ENCODE measurements at regions not wholly inside any gene's neighbourhood (a gene's known extent, or its start where the extent isn't known, plus 50 kb on each side); places are given as distances from the start of the nearest gene placed in this dataset.

GRCh38 chr7:41910940-41911600 is 208.2 kb upstream of the INHBA start:
- Histone ChIP-seq H2AFZ (ENCODE audit: low read length) (no peak overlapping the region), H3K9me3 (ENCODE audit: control insufficient read depth, insufficient read depth, low read depth, low read length) (no peaks in the 10 kb centered on the region), H3K27me3 (ENCODE audit: control insufficient read depth, insufficient read depth, low read length) (no peaks in the 10 kb centered on the region), H3K9ac (ENCODE audit: insufficient read depth, low read length) (no peak overlapping the region), H3K4me2 (ENCODE audit: extremely low read depth, insufficient read depth, low read length) (no peak overlapping the region), H3K27ac (ENCODE audit: insufficient read depth, low read length) (peak overlapping the region; percentile 84), H3K4me1 (ENCODE audit: control insufficient read depth, extremely low read depth, insufficient read depth, low read length) (peaks cover 26% of the 10 kb centered on the region), H3K79me2 (ENCODE audit: control insufficient read depth, insufficient read depth, low read length) (no peaks in the 10 kb centered on the region), H4K20me1 (ENCODE audit: control insufficient read depth, extremely low read depth, insufficient read depth, low read length) (no peaks in the 10 kb centered on the region), H3K4me3 (replicated peaks in 1 of 4; ENCODE audit: control extremely low read depth in 1 of 4, insufficient read depth in 1 of 4, low read depth in 3 of 4, low read length in 4 of 4) (no peak overlapping the region), H3K36me3 (ENCODE audit: control insufficient read depth, insufficient read depth, low read length) (no peaks in the 10 kb centered on the region)
- peak in 1 of 2 donors; percentile 56 for DNase-seq (ENCODE audit: low read depth in 2 of 2)
- TF ChIP-seq EZH2 (IDR thresholded peaks at IDR 0.05; ENCODE audit: low read length, missing control alignments) = no peak
- TF ChIP-seq, protein P1, sequence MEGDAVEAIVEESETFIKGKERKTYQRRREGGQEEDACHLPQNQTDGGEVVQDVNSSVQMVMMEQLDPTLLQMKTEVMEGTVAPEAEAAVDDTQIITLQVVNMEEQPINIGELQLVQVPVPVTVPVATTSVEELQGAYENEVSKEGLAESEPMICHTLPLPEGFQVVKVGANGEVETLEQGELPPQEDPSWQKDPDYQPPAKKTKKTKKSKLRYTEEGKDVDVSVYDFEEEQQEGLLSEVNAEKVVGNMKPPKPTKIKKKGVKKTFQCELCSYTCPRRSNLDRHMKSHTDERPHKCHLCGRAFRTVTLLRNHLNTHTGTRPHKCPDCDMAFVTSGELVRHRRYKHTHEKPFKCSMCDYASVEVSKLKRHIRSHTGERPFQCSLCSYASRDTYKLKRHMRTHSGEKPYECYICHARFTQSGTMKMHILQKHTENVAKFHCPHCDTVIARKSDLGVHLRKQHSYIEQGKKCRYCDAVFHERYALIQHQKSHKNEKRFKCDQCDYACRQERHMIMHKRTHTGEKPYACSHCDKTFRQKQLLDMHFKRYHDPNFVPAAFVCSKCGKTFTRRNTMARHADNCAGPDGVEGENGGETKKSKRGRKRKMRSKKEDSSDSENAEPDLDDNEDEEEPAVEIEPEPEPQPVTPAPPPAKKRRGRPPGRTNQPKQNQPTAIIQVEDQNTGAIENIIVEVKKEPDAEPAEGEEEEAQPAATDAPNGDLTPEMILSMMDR (conservative IDR thresholded peaks at IDR 0.05 in 1 of 2, IDR thresholded peaks at IDR 0.05 in 1 of 2; ENCODE audit: low read depth in 1 of 2, low read length in 2 of 2) = no peak

DNA sequence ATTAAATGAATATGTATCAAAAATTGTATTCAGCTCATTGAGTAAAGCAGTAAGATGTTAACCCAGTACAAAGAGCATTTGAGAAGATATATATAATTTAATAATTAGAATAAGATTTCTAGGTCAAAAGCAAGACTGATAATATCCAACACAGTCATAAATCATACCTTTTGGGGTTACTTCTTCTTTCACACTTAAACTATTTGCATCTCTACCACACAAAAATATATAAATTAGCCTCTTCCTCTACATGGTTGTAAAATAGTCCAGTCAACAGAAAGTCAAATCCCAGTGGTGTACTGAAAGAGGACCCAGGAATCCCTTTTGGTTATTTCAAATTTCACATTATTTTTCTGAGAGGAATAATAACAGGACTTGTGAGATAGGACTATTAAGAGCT is 204.6 kb upstream of the INHBA start:
- H3K27me3 ChIP-seq (ENCODE audit: control insufficient read depth, insufficient read depth, low read length) = no peaks in the 10 kb centered on the region
- TF ChIP-seq EZH2 (IDR thresholded peaks at IDR 0.05; ENCODE audit: low read length, missing control alignments) = no peak
- TF ChIP-seq, protein P1 (conservative IDR thresholded peaks at IDR 0.05 in 1 of 2, IDR thresholded peaks at IDR 0.05 in 1 of 2; ENCODE audit: low read depth in 1 of 2, low read length in 2 of 2) = no peak
- H4K20me1 ChIP-seq (ENCODE audit: control insufficient read depth, extremely low read depth, insufficient read depth, low read length) = no peaks in the 10 kb centered on the region
- H3K4me1 ChIP-seq (ENCODE audit: control insufficient read depth, extremely low read depth, insufficient read depth, low read length) = peaks cover 12% of the 10 kb centered on the region
- no peak for DNase-seq (ENCODE audit: low read depth in 2 of 2)
- H3K9ac ChIP-seq (ENCODE audit: insufficient read depth, low read length) = no peak overlapping the region
- no peak overlapping the region for H3K27ac ChIP-seq (ENCODE audit: insufficient read depth, low read length)
- H2AFZ ChIP-seq (ENCODE audit: low read length) = no peak overlapping the region
- H3K79me2 ChIP-seq (ENCODE audit: control insufficient read depth, insufficient read depth, low read length) = no peaks in the 10 kb centered on the region
- no peaks in the 10 kb centered on the region for H3K9me3 ChIP-seq (ENCODE audit: control insufficient read depth, insufficient read depth, low read depth, low read length)
- H3K4me3 ChIP-seq (replicated peaks in 1 of 4; ENCODE audit: control extremely low read depth in 1 of 4, insufficient read depth in 1 of 4, low read depth in 3 of 4, low read length in 4 of 4) = no peak overlapping the region
- H3K36me3 ChIP-seq (ENCODE audit: control insufficient read depth, insufficient read depth, low read length) = no peaks in the 10 kb centered on the region
- H3K4me2 ChIP-seq (ENCODE audit: extremely low read depth, insufficient read depth, low read length) = no peak overlapping the region

GRCh38 chr7:41900532-41900931 is 197.6 kb upstream of the INHBA start:
- TF ChIP-seq, protein P1 (conservative IDR thresholded peaks at IDR 0.05 in 1 of 2, IDR thresholded peaks at IDR 0.05 in 1 of 2; ENCODE audit: low read depth in 1 of 2, low read length in 2 of 2) = no peak
- no peak for TF ChIP-seq EZH2 (IDR thresholded peaks at IDR 0.05; ENCODE audit: low read length, missing control alignments)
- H3K9ac ChIP-seq (ENCODE audit: insufficient read depth, low read length) = no peak overlapping the region

More at GRCh38 chr7:41900532-41900931, 197.6 kb upstream of the INHBA start:
- no peak overlapping the region for H3K4me2 ChIP-seq (ENCODE audit: extremely low read depth, insufficient read depth, low read length)
- no peaks in the 10 kb centered on the region for H3K4me1 ChIP-seq (ENCODE audit: control insufficient read depth, extremely low read depth, insufficient read depth, low read length)
- no peak overlapping the region for H3K4me3 ChIP-seq (replicated peaks in 1 of 4; ENCODE audit: control extremely low read depth in 1 of 4, insufficient read depth in 1 of 4, low read depth in 3 of 4, low read length in 4 of 4)
- DNase-seq (ENCODE audit: low read depth in 2 of 2) = no peak
- no peak overlapping the region for H2AFZ ChIP-seq (ENCODE audit: low read length)
- no peak overlapping the region for H3K27ac ChIP-seq (ENCODE audit: insufficient read depth, low read length)
- H3K79me2 ChIP-seq (ENCODE audit: control insufficient read depth, insufficient read depth, low read length) = no peaks in the 10 kb centered on the region
- no peaks in the 10 kb centered on the region for H4K20me1 ChIP-seq (ENCODE audit: control insufficient read depth, extremely low read depth, insufficient read depth, low read length)
- H3K36me3 ChIP-seq (ENCODE audit: control insufficient read depth, insufficient read depth, low read length) = no peaks in the 10 kb centered on the region
- H3K9me3 ChIP-seq (ENCODE audit: control insufficient read depth, insufficient read depth, low read depth, low read length) = no peaks in the 10 kb centered on the region
- no peaks in the 10 kb centered on the region for H3K27me3 ChIP-seq (ENCODE audit: control insufficient read depth, insufficient read depth, low read length)

All from fibroblast of lung (primary cell).